ENCODE measurements at regions not wholly inside any gene's neighbourhood (a gene's known extent, or its start where the extent isn't known, plus 50 kb on each side); places are given as distances from the start of the nearest gene placed in this dataset.
"Not testable (repeated sequence)": the region's sequence is repeated elsewhere in the genome, so short reads cannot be mapped to it uniquely, and the experiment has no call there.

GRCh38 chr19:28614634-28615545 is 598.1 kb downstream of the UQCRFS1 start:
- no peak for DNase-seq (ENCODE audit: extremely low spot score)
- CTCF ChIA-PET, result no interaction called here
- TF ChIP-seq, protein P1, sequence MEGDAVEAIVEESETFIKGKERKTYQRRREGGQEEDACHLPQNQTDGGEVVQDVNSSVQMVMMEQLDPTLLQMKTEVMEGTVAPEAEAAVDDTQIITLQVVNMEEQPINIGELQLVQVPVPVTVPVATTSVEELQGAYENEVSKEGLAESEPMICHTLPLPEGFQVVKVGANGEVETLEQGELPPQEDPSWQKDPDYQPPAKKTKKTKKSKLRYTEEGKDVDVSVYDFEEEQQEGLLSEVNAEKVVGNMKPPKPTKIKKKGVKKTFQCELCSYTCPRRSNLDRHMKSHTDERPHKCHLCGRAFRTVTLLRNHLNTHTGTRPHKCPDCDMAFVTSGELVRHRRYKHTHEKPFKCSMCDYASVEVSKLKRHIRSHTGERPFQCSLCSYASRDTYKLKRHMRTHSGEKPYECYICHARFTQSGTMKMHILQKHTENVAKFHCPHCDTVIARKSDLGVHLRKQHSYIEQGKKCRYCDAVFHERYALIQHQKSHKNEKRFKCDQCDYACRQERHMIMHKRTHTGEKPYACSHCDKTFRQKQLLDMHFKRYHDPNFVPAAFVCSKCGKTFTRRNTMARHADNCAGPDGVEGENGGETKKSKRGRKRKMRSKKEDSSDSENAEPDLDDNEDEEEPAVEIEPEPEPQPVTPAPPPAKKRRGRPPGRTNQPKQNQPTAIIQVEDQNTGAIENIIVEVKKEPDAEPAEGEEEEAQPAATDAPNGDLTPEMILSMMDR (IDR thresholded peaks at IDR 0.05; ENCODE audit: control extremely low read depth, extremely low read depth, low read depth, missing control alignments), result no peak
- POLR2A ChIA-PET, result no interaction called here

DNA sequence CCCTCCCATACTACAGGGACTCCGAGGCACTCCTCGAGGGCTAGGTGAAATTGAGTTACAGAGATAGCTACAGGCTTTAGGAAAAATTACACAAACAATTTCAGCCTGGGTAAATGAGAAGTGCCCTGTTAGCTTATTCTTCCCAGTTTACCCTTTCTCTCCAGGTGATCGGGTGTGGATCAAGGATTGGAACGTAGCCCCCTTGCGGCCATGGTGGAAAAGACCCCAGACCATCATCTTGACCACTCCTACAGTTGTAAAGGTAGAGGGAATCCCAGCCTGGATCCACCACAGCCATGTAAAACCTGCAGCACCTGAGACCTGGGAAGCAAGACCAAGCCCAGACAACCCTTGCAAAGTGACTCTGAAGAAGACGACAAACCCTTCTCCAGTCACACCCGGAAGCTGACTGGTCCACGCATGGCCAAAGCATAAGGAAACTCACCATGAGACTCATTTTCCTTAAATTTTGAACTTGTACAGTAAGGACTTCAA is 600.6 kb downstream of the UQCRFS1 start:
- ChIA-PET POLR2A (no interaction called here), CTCF (interaction anchor here (1.5 kb wide), 1 partner anchor 10 kb away, joined by 3 read pairs; no protein-coding TSS in a partner anchor)
- TF ChIP-seq, protein P1 (IDR thresholded peaks at IDR 0.05; ENCODE audit: control extremely low read depth, extremely low read depth, low read depth, missing control alignments), result no peak
- no peak for DNase-seq (ENCODE audit: extremely low spot score)

- POLR2A ChIA-PET; DNase-seq (ENCODE audit: extremely low spot score): not testable (repeated sequence)
- CTCF ChIA-PET, result interaction anchor here (1.2 to 1.5 kb wide), 2 partner anchors 9 to 22 kb away, joined by 3 read pairs; no protein-coding TSS in a partner anchor
These were observed 601.6 kb downstream of the UQCRFS1 start for GRCh38 chr19:28611227-28611914.

DNA sequence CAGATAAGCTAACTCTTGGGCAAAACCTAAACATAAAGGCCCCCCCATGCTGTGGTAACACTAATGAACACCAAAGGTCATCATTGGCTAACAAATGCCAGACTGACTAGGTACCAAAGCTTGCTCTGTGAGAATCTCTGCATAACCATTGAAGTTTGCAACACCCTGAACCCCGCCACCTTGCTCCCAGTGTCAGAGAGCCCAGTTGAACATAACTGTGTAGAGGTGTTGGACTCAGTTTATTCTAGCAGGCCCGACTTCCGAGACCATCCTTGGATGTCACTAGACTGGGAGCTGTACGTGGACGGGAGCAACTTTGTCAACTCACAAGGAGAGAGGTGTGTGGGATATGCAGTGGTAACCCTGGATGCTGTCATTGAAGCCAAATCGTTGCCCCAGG is 602.2 kb downstream of the UQCRFS1 start:
- CTCF ChIA-PET, result interaction anchor here (1.2 to 1.5 kb wide), 2 partner anchors 8 to 23 kb away, joined by 3 read pairs; no protein-coding TSS in a partner anchor
- no peak for DNase-seq (ENCODE audit: extremely low spot score)
- POLR2A ChIA-PET, result no interaction called here
- TF ChIP-seq, protein P1 (IDR thresholded peaks at IDR 0.05; ENCODE audit: control extremely low read depth, extremely low read depth, low read depth, missing control alignments), result no peak

- ChIA-PET POLR2A (no interaction called here), CTCF (interaction anchor here (1.2 kb wide), 1 partner anchor 23 kb away, joined by 3 read pairs; no protein-coding TSS in a partner anchor)
- no peak for DNase-seq (ENCODE audit: extremely low spot score)
- TF ChIP-seq, protein P1 (IDR thresholded peaks at IDR 0.05; ENCODE audit: control extremely low read depth, extremely low read depth, low read depth, missing control alignments), result no peak
These were observed 603.0 kb downstream of the UQCRFS1 start for GRCh38 chr19:28609944-28610343.

DNA sequence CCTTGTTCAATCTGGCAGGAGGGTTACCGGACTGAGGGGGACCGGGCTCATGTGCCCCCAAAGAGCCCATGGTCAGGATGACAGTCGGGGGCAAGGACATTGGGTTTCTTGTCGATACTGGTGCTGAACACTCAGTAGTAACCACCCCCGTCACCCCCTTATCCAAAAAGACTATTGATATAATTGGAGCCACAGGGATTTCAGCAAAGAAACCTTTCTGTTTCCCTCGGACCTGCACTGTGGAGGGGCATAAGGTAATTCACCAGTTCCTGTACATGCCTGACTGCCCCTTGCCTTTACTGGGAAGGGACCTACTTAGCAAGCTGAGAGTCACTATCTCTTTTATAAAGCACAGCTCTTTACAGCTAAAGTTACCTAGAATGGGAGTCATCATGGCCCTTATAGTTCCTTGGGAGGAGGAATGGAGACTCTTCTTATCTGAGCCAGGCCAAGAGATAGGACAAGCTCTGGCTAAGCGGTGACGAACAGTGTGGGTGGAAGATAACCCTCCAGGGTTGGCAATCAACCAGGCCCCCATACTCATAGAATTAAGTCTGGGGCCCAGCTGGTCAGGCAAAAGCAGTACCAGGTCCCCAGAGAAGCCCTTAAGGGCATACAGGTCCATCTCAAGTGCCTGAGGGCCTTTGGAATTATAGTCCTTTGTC is 603.7 kb downstream of the UQCRFS1 start:
- ChIA-PET POLR2A (no interaction called here), CTCF (no interaction called here)
- TF ChIP-seq, protein P1 (IDR thresholded peaks at IDR 0.05; ENCODE audit: control extremely low read depth, extremely low read depth, low read depth, missing control alignments), result no peak
- DNase-seq (ENCODE audit: extremely low spot score), result no peak
